Uterus (tissue), 3 donors: ENCODE measurements at regions not wholly inside any gene's neighbourhood (a gene's known extent, or its start where the extent isn't known, plus 50 kb on each side); places are given as distances from the start of the nearest gene placed in this dataset.

Experiments used
- DNase-seq, 2 donors: peaks; one replicate each; pipeline ENCODE4 v3.0.0-alpha.2; 2019 to 2020
- H3K27ac ChIP-seq, 2 donors: fragments of 200-600 bp; sonication (generic); 1 replicate in 1 of 2; 2 replicates in 1 of 2; pipeline ENCODE4 v1.5.1; 2016 to 2018
- H3K27me3 ChIP-seq, 2 donors: fragments of 200-600 bp; sonication (generic); one replicate each; pipeline ENCODE4 v1.5.1; 2018 to 2019; ENCODE audit warnings: control low read depth in 1 of 2
- H3K36me3 ChIP-seq, 2 donors: fragments of 200-600 bp; sonication (generic); one replicate each; pipeline ENCODE4 v1.5.1; 2019; ENCODE audit warnings: control low read depth in 1 of 2
- H3K4me1 ChIP-seq, 2 donors: fragments of 200-600 bp; sonication (generic); one replicate each; pipeline ENCODE4 v1.5.1; 2018 to 2019; ENCODE audit warnings: control low read depth in 1 of 2
- H3K4me3 ChIP-seq, 2 donors: fragments of 200-600 bp; sonication (generic); 1 replicate in 1 of 2; 2 replicates in 1 of 2; pipeline ENCODE4 v1.5.1; 2018 to 2019; ENCODE audit warnings: mild to moderate bottlenecking in 1 of 2
- H3K9me3 ChIP-seq, 2 donors: fragments of 200-600 bp; sonication (generic); one replicate each; pipeline ENCODE4 v1.5.1; 2019; ENCODE audit warnings: control low read depth in 1 of 2
- POLR2A ChIP-seq, 2 donors: fragments of 450-650 bp; IDR thresholded peaks; one replicate each; pipeline ENCODE4 v1.6.1; 2016; ENCODE audit warnings: antibody characterized with exemption in 2 of 2, mild to moderate bottlenecking in 1 of 2, moderate library complexity in 1 of 2
- intact Hi-C: fragments of 100-400 bp; cut with DNase I; formaldehyde crosslinking; loops from one replicate; pipeline ENCODE4 v1.15.1; 2023; ENCODE audit warnings: low total_unique reads
- TF ChIP-seq, protein P1 (sequence below), 4 experiments: fragments of 200-600 bp in 2 of 4; fragments of 450-650 bp in 2 of 4; sonication (generic) in 2 of 4; IDR thresholded peaks; one replicate each; pipeline ENCODE4 v1.5.1; 2016 to 2019; ENCODE audit warnings: antibody characterized with exemption in 4 of 4, mild to moderate bottlenecking in 2 of 4, moderate library complexity in 1 of 4
- donor health status: DM: yes; HTN: yes; CAD: no.

DNA sequence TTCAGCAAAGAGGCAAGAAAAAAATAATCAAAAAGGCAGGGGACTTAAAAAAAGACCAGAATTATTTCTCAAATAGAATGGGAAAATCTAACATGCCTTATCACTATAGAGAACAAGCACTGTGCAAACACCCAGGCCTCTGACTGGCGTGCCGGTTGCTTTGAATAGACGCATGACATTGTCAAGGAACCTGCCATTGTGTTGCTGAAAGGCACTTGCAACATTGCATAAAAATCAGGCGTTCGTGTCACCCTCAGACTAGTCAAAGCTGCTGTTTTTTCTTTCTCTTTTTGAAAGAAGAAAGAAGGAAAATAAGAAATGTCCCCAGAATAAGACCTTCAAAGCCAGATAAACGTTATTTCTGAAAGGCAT lies 549.3 kb upstream of the CADM1 start:
- intact Hi-C loops: no loop called here
- H3K9me3 ChIP-seq: no peaks in the 10 kb centered on the region
- no peak for TF ChIP-seq POLR2A (IDR thresholded peaks at IDR 0.05)
- TF ChIP-seq, protein P1, sequence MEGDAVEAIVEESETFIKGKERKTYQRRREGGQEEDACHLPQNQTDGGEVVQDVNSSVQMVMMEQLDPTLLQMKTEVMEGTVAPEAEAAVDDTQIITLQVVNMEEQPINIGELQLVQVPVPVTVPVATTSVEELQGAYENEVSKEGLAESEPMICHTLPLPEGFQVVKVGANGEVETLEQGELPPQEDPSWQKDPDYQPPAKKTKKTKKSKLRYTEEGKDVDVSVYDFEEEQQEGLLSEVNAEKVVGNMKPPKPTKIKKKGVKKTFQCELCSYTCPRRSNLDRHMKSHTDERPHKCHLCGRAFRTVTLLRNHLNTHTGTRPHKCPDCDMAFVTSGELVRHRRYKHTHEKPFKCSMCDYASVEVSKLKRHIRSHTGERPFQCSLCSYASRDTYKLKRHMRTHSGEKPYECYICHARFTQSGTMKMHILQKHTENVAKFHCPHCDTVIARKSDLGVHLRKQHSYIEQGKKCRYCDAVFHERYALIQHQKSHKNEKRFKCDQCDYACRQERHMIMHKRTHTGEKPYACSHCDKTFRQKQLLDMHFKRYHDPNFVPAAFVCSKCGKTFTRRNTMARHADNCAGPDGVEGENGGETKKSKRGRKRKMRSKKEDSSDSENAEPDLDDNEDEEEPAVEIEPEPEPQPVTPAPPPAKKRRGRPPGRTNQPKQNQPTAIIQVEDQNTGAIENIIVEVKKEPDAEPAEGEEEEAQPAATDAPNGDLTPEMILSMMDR (IDR thresholded peaks at IDR 0.05): no peak

DNA sequence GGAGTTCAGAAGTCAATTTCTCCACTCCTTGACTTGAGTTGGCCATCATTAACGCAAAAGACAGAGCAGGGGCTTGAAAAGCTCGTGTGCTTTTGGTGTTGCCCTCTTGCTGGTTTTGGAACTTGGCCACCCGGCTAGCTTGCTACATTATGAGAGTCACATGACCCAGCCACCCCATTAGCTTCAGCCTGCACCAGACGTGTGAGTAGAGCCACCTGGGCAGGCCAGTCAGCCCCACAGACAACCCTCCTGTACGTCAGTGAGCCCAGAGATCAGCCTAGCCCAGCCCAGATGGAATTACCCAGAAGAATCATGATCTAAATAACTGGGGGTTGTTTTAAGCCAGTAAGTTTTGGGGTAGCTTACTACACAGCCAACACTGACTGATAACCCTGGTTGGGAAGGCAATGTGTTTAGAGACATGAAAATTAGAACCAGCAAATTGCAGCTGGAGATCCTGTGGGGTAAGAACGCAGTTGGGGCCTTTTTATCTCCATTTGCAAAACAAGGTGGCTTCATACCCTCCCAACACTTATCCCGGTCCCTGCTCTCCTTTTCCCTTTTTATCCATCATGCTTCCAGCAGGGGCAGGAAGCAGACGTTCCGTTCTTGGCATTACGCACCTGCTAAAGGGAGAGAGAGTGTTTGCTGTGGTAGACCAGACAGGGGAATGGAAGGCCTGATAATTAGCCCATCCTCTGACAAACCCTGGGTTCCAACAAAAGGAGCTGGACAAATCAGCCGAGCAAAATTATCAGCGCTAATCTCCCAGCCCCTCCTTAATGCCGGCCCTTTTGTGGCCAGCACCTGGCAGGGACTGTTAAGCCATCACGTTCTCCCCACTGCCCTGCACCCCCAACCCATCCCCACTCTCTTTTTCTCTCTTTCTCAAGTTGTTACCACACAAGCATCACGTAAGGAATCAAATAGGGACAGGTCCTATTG lies 548.7 kb upstream of the CADM1 start:
- Histone ChIP-seq H3K4me3 (no peak overlapping the region), H3K27ac (no peak overlapping the region), H3K27me3 (no peaks in the 10 kb centered on the region), H3K9me3 (no peaks in the 10 kb centered on the region), H3K36me3 (no peaks in the 10 kb centered on the region), H3K4me1 (no peaks in the 10 kb centered on the region)
- intact Hi-C loops: no loop called here
- no peak for TF ChIP-seq POLR2A (IDR thresholded peaks at IDR 0.05)
- TF ChIP-seq, protein P1 (IDR thresholded peaks at IDR 0.05): no peak
- DNase-seq: peak in 1 of 2 donors; percentile 30

More for the DNA sequence above, 549.3 kb upstream of the CADM1 start:
- Histone ChIP-seq H3K4me1 (no peaks in the 10 kb centered on the region), H3K4me3 (no peak overlapping the region), H3K27ac (no peak overlapping the region), H3K36me3 (no peaks in the 10 kb centered on the region), H3K27me3 (no peaks in the 10 kb centered on the region)
- DNase-seq: no peak

DNA sequence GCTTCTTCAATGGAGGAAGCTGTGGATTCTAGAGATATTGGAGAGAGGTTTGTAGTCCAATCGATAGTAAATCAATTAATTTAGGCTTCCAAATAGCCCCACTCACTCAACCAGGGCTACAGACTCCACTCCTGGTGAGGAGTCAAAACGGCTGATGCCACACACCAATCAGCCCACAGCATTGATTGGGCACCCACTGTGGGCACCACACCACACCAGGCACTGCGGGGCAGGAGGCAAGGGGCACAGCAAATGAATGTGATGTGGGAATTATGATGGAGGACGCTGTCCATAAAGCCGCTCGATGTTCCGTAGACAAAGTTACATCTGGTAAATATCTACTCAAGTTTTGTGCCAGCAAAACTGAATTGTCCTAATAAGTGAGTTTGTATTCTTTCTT lies 547.3 kb upstream of the CADM1 start:
- H3K4me1 ChIP-seq: no peaks in the 10 kb centered on the region
- H3K9me3 ChIP-seq: no peaks in the 10 kb centered on the region
- intact Hi-C loops: no loop called here
- no peak overlapping the region for H3K4me3 ChIP-seq
- no peak for DNase-seq
- TF ChIP-seq POLR2A (IDR thresholded peaks at IDR 0.05): no peak
- TF ChIP-seq, protein P1 (IDR thresholded peaks at IDR 0.05): no peak
- no peaks in the 10 kb centered on the region for H3K36me3 ChIP-seq
- no peak overlapping the region for H3K27ac ChIP-seq
- no peaks in the 10 kb centered on the region for H3K27me3 ChIP-seq

DNA sequence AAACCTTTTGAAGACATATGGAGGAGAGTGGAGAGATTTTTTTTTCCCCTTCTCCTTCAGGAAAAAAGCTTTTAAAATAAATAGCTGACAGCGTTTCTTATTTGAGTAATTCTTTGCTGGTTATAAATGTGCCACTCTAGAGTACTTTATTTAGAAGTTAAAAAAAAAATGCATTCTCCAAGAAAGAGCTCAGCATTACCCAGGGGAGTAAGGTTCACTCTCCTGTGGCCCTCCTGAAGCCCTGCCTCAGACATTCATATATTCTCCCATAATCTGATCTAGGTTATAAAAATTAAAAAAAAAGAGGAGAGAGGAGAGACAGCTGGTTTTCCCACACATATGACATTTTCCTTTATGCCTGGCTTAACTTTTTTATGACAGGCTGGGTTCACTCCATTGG lies 545.2 kb upstream of the CADM1 start:
- Histone ChIP-seq H3K9me3 (no peaks in the 10 kb centered on the region), H3K4me3 (no peak overlapping the region), H3K4me1 (no peaks in the 10 kb centered on the region), H3K27me3 (no peaks in the 10 kb centered on the region), H3K27ac (peak overlapping the region; percentile 55 to 59), H3K36me3 (no peaks in the 10 kb centered on the region)
- DNase-seq: no peak
- TF ChIP-seq, protein P1 (IDR thresholded peaks at IDR 0.05): no peak
- TF ChIP-seq POLR2A (IDR thresholded peaks at IDR 0.05): no peak
- intact Hi-C loops: no loop called here

DNA sequence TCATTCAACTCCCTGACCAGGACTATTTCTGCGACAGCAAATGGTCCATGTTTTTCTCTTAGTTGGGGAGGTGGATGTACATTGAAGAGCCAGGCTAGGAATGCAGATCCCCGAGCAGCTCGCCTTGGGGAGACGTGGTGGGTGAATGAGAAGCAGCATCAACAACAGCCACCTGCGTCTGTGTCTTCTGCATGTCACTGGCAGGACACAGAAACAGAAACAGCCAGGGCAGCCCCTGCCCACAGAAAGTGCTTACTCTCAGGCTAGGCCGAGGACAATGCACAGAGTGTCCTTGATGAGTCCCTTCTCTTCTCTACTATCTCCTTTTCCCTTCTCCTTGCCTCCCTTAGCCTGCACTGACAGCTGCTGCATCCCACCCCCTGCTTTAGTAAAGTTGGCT lies 541.9 kb upstream of the CADM1 start:
- no peaks in the 10 kb centered on the region for H3K9me3 ChIP-seq
- no peaks in the 10 kb centered on the region for H3K27me3 ChIP-seq
- intact Hi-C loops: no loop called here
- no peak for DNase-seq
- H3K36me3 ChIP-seq: no peaks in the 10 kb centered on the region
- no peak overlapping the region for H3K4me3 ChIP-seq
- H3K27ac ChIP-seq: no peak overlapping the region
- TF ChIP-seq POLR2A (IDR thresholded peaks at IDR 0.05): no peak
- TF ChIP-seq, protein P1 (IDR thresholded peaks at IDR 0.05): no peak
- H3K4me1 ChIP-seq: no peaks in the 10 kb centered on the region
